NCI-H2196 treated with DMSO at 0.1 percent for 48 hours (cell line): ENCODE measurements at regions not wholly inside any gene's neighbourhood (a gene's known extent, or its start where the extent isn't known, plus 50 kb on each side); places are given as distances from the start of the nearest gene placed in this dataset.
A peak's percentile ranks its signal among the peaks of the same experiment; 100 is the strongest.

Source experiments
- DNase-seq: peaks from one replicate; lab custom pipeline; 2025; ENCODE audit not compliant: unreplicated experiment; lab: John Stamatoyannopoulos, UW

DNA sequence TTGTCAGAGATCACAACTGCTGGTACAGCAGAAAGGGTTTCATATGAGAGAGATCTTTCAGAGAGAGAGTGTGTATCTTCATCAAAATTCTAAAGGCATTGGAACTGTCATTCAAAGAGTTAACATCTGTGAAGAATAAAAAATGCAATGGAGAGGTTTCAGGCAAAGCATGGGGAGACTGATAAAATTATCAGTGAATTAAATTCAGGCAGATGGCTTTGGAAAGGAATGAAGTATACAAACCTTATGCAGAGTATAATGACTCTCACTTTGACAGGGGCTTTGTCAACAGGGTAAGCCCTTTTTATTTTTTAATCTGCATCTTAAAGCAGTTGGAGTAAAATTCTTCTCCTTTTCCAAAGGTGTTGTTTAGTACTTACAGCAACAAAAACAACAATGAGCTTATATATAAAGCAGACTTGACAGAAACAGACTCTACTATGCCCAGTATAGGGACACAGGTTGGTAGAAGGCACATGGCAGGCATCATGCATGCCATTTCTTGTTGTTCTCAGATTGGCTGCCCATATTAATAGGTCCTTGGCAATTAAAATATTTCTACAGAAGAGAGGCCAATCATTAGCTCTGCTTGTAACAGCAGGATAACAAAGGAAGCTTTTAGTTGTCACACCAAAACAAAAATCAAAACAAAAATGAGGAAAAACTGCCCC, 54.9 kb upstream of the NXPH1 start:
- no peak for DNase-seq

DNA sequence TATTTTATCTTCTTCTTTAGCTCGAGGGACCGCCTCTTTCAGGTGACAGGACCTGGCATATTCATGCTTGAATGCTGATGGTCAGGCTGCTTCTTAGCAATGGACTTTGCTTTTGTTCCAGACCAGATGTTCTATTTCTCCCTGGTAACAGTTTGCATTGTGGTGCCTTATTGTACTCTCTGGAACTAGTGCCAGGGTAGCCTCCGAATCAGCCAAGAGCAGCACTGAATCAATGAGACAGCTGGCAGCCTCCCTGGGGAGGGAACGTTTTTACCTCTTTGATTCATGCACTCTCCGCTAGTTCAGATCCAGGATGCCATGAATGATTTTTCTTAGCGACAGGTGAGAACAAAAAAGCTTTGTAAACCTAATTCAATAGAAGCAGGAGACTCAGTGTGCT, 54.1 kb upstream of the NXPH1 start:
- DNase-seq, result peak; percentile 47

DNA sequence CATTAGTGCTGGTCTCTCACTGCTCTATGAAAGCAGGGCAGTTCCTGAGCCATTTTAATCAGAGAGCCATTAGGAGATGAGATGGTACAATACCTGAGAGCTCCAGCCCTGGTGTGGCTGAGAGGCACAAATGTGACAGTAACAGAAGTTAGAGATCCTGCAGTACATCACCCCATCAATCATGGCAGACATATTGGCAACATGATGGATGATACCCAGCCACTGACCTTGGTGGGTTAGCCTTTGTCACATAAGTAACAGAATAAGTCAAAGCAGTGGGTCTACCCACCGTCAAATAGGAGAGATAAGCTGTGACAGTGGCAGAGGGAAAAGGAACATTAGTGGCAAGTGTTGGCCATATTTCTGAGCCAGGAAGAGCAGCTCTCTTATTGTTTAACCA, 53.3 kb upstream of the NXPH1 start:
- no peak for DNase-seq

DNA sequence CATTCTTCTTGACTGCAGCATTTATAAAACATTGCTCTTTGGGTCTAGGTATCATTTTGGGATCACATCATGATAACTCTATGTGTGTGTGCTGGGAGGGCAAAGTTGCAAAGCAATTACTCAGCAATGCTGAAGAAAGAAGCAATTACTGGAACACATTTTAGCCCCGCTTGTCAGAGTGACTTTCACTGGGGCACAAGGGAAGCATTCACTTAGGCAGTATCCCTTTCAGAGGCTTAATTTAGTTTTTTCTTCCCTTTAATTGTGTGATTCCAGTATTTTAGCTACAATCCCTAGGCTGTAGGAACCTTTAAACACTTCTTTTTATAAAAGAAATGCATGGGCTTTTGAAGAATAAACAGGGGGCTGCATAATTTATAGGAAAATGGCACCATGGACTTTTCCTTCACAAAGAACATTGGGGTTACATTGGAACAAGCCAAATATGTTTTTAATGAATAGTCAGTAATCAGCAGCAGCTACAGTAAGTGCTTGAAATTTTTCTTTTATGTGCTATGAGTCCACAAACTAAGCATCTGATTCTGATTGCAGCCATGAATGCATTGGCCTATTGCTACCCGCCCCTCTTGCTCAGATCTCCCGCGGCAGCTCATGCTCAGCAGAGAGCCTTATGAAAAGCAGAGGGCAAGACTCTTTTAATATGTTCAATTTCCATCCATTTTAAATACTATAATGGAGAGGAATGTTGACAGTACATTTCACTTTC, 51.2 kb upstream of the NXPH1 start:
- DNase-seq, result no peak
